Astrocyte of the cerebellum (primary cell): ENCODE measurements at regions not wholly inside any gene's neighbourhood (a gene's known extent, or its start where the extent isn't known, plus 50 kb on each side); places are given as distances from the start of the nearest gene placed in this dataset.

Experiments used
- DNase-seq: peaks from one replicate; pipeline ENCODE4 v3.0.0-alpha.2; 2011; ENCODE audit warnings: low read depth
- H3K4me3 ChIP-seq: 2 replicates; pipeline ENCODE4 v1.5.1; 2011; ENCODE audit warnings: mild to moderate bottlenecking, low read depth, low read length, moderate library complexity
- in situ Hi-C: cut with HindIII; loops from 2 replicates; pipeline ENCODE4 v1.10.0; 2017; ENCODE audit warnings: low sequenced_read_pairs
- TF ChIP-seq, protein P1 (sequence below): IDR thresholded peaks from 2 replicates; pipeline ENCODE4 v1.5.1; 2012; ENCODE audit warnings: low read length, low read depth, moderate library complexity, mild to moderate bottlenecking; ENCODE audit errors: missing control alignments

DNA sequence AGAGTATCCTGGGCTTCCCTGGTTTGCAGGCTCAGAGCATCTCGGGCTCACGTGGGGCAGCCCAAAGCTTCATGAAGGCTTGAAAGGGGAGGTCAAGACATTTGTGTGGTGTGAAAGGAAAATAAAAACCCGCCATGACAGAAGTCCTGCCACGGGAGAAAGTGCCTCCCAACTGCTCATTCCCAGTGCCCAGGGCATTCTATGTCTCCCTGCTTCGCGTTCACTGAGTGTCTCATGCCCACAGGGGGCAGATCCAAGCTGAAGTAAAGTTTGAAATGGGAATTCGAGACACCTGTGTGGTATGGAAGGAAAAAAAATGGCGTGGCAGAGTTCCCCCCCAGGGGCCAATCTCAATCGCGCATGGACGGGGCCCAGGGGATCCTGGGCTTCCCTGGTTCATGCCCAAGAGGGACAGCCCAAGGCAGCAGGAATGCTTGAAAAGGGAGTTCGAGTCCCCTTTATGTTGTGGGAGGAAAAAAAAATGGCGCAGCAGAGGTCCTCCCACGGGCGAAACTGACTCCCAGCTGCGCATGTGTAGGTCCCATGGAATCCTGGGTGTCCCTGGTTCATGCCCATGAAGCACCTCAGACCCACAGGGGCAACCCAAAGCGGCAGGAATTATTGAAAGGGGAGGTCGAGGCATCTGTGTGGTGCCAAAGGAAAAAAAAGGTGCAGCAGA, 576.7 kb downstream of the ALG10 start:
- no peak for DNase-seq
- TF ChIP-seq, protein P1, sequence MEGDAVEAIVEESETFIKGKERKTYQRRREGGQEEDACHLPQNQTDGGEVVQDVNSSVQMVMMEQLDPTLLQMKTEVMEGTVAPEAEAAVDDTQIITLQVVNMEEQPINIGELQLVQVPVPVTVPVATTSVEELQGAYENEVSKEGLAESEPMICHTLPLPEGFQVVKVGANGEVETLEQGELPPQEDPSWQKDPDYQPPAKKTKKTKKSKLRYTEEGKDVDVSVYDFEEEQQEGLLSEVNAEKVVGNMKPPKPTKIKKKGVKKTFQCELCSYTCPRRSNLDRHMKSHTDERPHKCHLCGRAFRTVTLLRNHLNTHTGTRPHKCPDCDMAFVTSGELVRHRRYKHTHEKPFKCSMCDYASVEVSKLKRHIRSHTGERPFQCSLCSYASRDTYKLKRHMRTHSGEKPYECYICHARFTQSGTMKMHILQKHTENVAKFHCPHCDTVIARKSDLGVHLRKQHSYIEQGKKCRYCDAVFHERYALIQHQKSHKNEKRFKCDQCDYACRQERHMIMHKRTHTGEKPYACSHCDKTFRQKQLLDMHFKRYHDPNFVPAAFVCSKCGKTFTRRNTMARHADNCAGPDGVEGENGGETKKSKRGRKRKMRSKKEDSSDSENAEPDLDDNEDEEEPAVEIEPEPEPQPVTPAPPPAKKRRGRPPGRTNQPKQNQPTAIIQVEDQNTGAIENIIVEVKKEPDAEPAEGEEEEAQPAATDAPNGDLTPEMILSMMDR, result no peak
- no peak overlapping the region for H3K4me3 ChIP-seq
- in situ Hi-C loops, result no loop called here

- no peak for DNase-seq
- TF ChIP-seq, protein P1, result no peak
- in situ Hi-C loops, result no loop called here
- H3K4me3 ChIP-seq, result no peak overlapping the region
Observed at GRCh38 chr12:34599530-34600513, 577.5 kb downstream of the ALG10 start.

DNA sequence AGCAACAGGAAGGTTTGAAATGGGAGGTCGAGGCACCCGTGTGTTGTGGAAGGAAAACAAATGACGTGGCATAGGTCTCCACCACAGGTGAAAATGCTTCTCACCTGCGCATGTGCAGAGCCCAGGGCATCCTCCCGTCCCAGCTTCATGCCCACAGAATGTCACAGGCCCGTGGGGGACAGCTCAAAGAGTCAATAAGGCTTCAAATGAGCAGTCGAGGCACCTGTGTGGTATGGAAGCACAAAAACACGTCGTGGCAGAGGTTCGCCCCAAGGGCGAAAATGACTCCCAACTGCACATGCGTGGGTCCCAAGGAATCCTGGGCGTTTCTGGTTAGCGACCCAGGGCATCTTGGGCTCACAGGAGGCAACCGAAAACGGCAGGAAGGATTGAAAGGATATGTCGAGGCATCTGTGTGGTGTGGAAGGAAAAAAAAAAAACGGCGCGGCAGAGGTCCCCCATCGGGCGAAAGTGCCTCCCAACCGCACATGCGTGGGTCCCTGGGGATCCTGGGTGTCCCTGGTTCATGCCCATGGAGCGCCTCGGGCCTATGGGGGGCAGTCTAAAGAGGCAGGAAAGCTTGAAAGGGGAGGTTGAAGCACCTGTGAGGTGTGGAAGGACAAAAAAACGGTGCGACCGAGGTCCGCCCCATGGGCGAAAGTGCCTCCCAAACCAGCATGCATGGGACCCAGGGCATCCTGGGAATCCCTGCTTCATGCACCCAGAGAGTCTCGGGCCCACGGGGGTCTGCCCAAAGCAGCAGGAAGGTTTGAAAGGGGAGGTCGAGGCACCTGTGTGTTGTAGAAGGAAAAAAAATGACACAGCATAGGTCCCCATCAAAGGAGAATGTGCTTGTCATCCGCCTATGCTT, 578.5 kb downstream of the ALG10 start:
- no peak for DNase-seq
- TF ChIP-seq, protein P1, result no peak
- H3K4me3 ChIP-seq, result no peak overlapping the region
- in situ Hi-C loops, result no loop called here

DNA sequence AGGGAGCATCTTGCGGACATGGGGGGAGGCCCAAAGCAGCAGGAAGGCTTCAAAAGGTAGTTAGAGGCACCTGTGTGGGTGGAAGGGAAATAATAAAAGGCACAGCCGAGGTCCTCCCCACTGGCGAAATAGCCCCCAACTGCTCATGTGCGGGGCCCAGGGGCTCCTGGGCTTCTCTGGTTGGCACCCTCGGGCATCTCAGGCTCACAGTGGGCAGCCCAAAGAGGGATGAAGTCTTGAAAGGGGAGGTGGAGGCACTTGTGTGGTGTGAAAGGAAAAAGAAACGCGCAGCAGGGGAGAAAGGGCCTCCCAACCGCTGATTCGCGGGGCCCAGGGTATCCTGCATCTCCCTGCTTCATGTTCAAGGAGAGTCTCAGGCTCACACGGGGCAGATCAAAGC, 579.4 kb downstream of the ALG10 start:
- DNase-seq, result no peak
- TF ChIP-seq, protein P1, result no peak
- in situ Hi-C loops, result no loop called here
- no peak overlapping the region for H3K4me3 ChIP-seq

DNA sequence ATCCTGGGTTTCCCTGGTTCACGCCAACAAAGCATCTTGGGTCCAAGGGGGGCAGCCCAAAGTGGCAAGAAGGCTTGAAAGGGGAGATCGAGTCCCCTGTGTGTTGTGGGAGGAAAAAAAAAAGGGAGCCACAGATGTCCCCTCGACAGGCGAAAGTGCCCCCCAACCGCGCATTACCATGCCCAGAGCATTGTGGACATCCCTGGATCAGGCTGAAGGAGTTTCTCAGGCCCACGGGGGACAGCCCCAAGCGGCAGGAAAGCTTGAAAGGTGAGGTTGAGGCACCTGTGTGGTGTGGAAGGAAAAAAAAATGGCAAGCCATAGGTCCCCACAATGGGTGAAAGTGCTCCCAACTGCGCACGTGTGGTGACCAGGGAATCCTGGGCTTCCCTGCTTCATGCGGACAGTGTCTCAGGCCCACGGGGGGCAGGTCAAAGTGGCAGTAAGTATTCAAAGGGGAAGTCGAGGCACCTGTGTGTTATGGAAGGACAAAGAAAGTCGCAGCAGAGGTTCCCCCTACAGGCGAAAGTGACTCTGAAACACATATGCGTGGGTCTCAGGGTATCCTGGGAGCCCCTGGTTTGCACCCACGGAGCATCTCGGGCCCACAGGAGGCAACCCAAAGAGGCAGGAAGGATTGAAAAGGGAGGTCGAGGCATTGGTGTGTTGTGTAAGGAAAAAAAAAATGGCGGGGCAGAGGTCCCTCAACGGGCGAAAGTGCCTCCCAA, 580.1 kb downstream of the ALG10 start:
- TF ChIP-seq, protein P1, result no peak
- DNase-seq, result no peak
- in situ Hi-C loops, result no loop called here
- no peak overlapping the region for H3K4me3 ChIP-seq
